Naive B cell (primary cell): ENCODE measurements at regions not wholly inside any gene's neighbourhood (a gene's known extent, or its start where the extent isn't known, plus 50 kb on each side); places are given as distances from the start of the nearest gene placed in this dataset.

Experiments used
- ATAC-seq, 2 donors: fragments of 150-1000 bp; cut with Tn5 transposase; 2 replicates each; pipeline ENCODE4 v1.10.0; 2021; ENCODE audit warnings: low read depth in 2 of 2, mild to moderate bottlenecking in 2 of 2, moderate library complexity in 2 of 2
- DNase-seq: peaks from one replicate; pipeline ENCODE4 v3.0.0; 2022
- H3K27ac Mint-ChIP-seq, 6 donors: one replicate each; pipeline ENCODE4 v1.8.0; 2020 to 2022; ENCODE audit warnings: mild to moderate bottlenecking in 6 of 6, mixed read lengths in 6 of 6, moderate library complexity in 5 of 6, inconsistent platforms in 2 of 6
- H3K27me3 Mint-ChIP-seq, 3 donors: one replicate each; pipeline ENCODE4 v1.8.0; 2021 to 2022; ENCODE audit warnings: mixed read lengths in 3 of 3, mild to moderate bottlenecking in 1 of 3
- H3K36me3 Mint-ChIP-seq, 2 donors: one replicate each; pipeline ENCODE4 v1.8.0; 2020 to 2022; ENCODE audit warnings: mixed read lengths in 2 of 2, inconsistent platforms in 1 of 2, mild to moderate bottlenecking in 1 of 2
- H3K4me1 Mint-ChIP-seq, 3 donors: one replicate each; pipeline ENCODE4 v1.8.0; 2020 to 2022; ENCODE audit warnings: mixed read lengths in 3 of 3, inconsistent platforms in 1 of 3, mild to moderate bottlenecking in 1 of 3, moderate library complexity in 1 of 3
- H3K4me3 Mint-ChIP-seq, 8 donors: one replicate each; pipeline ENCODE4 v1.8.0; 2020 to 2022; ENCODE audit warnings: mild to moderate bottlenecking in 8 of 8, mixed read lengths in 8 of 8, moderate library complexity in 8 of 8, inconsistent platforms in 2 of 8
- H3K9me3 Mint-ChIP-seq, 7 donors: one replicate each; pipeline ENCODE4 v1.8.0; 2020 to 2022; ENCODE audit warnings: mixed read lengths in 7 of 7, mild to moderate bottlenecking in 5 of 7, inconsistent platforms in 2 of 7, moderate library complexity in 1 of 7

- H3K27me3 Mint-ChIP-seq, result peaks cover 0 to 18% (median 8%) of the 10 kb centered on the region in 3 donors
- DNase-seq (no peak), ATAC-seq (no peak)
- H3K27ac Mint-ChIP-seq, result no peak overlapping the region
- no peak overlapping the region for H3K4me3 Mint-ChIP-seq
- H3K9me3 Mint-ChIP-seq, result no peaks in the 10 kb centered on the region
- H3K4me1 Mint-ChIP-seq, result no peaks in the 10 kb centered on the region
- no peaks in the 10 kb centered on the region for H3K36me3 Mint-ChIP-seq
These were observed 220.0 kb upstream of the CITED2 start for GRCh38 chr6:139594333-139594965.

GRCh38 chr6:139593081-139593480 is 218.6 kb upstream of the CITED2 start:
- Mint-ChIP-seq H3K36me3 (no peaks in the 10 kb centered on the region), H3K4me3 (no peak overlapping the region), H3K27ac (no peak overlapping the region), H3K27me3 (peaks cover 7 to 26% (median 14%) of the 10 kb centered on the region in 3 donors), H3K4me1 (no peaks in the 10 kb centered on the region), H3K9me3 (no peaks in the 10 kb centered on the region)
- ATAC-seq (no peak), DNase-seq (no peak)

DNA sequence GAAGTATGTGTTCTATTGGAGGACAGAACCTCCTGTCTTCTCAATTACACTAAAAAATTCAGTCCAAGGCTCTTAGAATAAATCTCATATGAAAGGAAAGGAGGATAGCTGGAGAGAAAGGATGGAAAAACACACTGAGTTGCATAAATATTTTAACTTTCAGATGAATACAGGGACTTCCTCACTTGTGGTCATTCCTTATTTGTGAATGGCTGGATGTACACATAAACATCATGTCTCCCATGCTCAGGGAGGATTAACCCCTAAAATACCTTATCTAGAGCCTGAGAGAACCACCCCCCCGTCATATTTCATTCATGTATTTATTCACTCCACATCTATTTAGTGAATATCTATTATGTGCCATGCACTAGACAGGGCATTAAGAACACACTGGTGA is 217.6 kb upstream of the CITED2 start:
- peak overlapping the region in 1 of 6 donors; percentile 5 for H3K27ac Mint-ChIP-seq
- no peaks in the 10 kb centered on the region for H3K36me3 Mint-ChIP-seq
- H3K9me3 Mint-ChIP-seq, result no peaks in the 10 kb centered on the region
- no peak for DNase-seq
- no peak overlapping the region for H3K4me3 Mint-ChIP-seq
- ATAC-seq, result no peak
- no peaks in the 10 kb centered on the region for H3K4me1 Mint-ChIP-seq
- H3K27me3 Mint-ChIP-seq, result peaks cover 7 to 26% (median 14%) of the 10 kb centered on the region in 3 donors

DNA sequence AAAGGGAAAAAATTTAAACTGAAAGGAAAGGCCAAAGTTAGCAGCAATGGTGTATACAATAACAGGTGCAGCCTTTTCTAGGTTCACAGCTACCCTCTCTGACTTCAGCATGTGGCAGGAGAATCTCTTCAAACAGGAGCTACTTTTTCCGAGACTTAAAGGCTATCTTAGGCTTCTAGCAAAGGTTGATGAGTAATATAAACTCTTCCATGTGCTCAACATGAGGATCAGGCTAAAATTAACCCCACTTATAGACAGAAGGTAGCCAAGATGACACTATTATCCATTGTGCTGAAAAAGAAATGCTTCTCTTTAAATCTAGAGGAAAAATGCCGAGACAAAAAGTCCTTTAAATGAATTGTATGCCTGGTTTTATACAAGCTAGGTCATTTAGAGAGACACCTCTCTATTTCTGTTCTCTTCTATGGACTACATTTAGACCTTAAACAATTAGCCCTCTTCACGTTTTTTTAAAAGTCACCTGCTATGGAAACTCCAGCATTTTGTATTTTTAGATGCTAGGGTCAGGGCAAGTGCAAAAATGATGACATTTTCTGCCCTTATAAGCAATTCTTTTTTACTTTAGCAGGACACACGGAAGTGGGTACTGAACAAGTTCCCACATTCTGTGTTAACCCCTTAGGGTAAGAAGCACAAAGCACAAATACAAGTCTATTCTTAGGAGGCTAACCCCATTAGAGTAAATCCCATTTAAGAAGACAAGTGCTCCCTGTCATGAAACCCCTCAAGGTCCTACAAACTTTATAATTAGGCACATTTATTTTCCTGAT is 216.8 kb upstream of the CITED2 start:
- H3K9me3 Mint-ChIP-seq, result no peaks in the 10 kb centered on the region
- no peak for ATAC-seq
- no peaks in the 10 kb centered on the region for H3K4me1 Mint-ChIP-seq
- no peak for DNase-seq
- H3K27me3 Mint-ChIP-seq, result peaks cover 7 to 26% (median 14%) of the 10 kb centered on the region in 3 donors
- no peak overlapping the region for H3K27ac Mint-ChIP-seq
- H3K36me3 Mint-ChIP-seq, result no peaks in the 10 kb centered on the region
- no peak overlapping the region for H3K4me3 Mint-ChIP-seq

- DNase-seq (no peak), ATAC-seq (no peak)
- Mint-ChIP-seq H3K9me3 (no peaks in the 10 kb centered on the region), H3K4me3 (no peak overlapping the region), H3K36me3 (no peaks in the 10 kb centered on the region), H3K27ac (no peak overlapping the region), H3K27me3 (peaks cover 7 to 26% (median 14%) of the 10 kb centered on the region in 3 donors), H3K4me1 (no peaks in the 10 kb centered on the region)
These were observed 215.8 kb upstream of the CITED2 start for GRCh38 chr6:139590206-139590605.

- H3K9me3 Mint-ChIP-seq, result no peaks in the 10 kb centered on the region
- peak overlapping the region in 1 of 6 donors; percentile 65 for H3K27ac Mint-ChIP-seq
- peaks cover 7 to 26% (median 14%) of the 10 kb centered on the region in 3 donors for H3K27me3 Mint-ChIP-seq
- no peak overlapping the region for H3K4me3 Mint-ChIP-seq
- H3K36me3 Mint-ChIP-seq, result no peaks in the 10 kb centered on the region
- DNase-seq, result no peak
- ATAC-seq, result no peak
- no peaks in the 10 kb centered on the region for H3K4me1 Mint-ChIP-seq
These were observed 214.5 kb upstream of the CITED2 start for GRCh38 chr6:139588734-139589593.

DNA sequence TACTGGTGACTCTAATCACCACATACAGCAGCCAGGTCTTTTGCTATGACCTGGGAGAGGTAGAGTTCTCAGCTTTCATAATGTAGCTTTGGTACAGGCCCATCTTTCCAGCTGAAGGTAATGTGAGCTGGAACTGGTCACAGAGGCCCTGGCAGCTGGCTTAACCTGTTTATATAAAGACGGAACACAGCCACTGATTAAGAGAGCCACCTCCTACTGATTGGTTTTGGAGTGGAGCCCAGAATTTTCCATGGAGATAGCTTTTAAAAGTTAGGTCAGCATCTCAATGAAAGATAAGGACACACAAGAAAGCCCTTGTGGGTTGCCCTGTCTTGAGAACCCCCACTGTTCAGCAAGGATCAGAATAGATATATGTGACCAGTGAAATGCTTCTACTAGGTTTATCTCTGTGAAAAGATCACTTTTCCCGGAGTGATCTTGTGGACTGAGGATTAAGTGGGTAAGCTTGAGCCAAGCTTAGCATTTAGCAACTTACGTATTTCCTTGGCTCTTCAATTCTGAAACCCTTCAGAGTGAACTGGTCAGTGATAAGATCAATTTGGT is 213.7 kb upstream of the CITED2 start:
- Mint-ChIP-seq H3K4me3 (no peak overlapping the region), H3K27me3 (peaks cover 7 to 26% (median 14%) of the 10 kb centered on the region in 3 donors), H3K9me3 (no peaks in the 10 kb centered on the region), H3K36me3 (no peaks in the 10 kb centered on the region), H3K4me1 (no peaks in the 10 kb centered on the region), H3K27ac (no peak overlapping the region)
- DNase-seq (no peak), ATAC-seq (no peak)

- H3K36me3 Mint-ChIP-seq, result no peaks in the 10 kb centered on the region
- ATAC-seq (no peak), DNase-seq (no peak)
- no peaks in the 10 kb centered on the region for H3K9me3 Mint-ChIP-seq
- H3K4me3 Mint-ChIP-seq, result no peak overlapping the region
- H3K27ac Mint-ChIP-seq, result no peak overlapping the region
- no peaks in the 10 kb centered on the region for H3K4me1 Mint-ChIP-seq
- H3K27me3 Mint-ChIP-seq, result peaks cover 7 to 21% (median 13%) of the 10 kb centered on the region in 3 donors
These were observed 213.0 kb upstream of the CITED2 start for GRCh38 chr6:139587469-139587868.

DNA sequence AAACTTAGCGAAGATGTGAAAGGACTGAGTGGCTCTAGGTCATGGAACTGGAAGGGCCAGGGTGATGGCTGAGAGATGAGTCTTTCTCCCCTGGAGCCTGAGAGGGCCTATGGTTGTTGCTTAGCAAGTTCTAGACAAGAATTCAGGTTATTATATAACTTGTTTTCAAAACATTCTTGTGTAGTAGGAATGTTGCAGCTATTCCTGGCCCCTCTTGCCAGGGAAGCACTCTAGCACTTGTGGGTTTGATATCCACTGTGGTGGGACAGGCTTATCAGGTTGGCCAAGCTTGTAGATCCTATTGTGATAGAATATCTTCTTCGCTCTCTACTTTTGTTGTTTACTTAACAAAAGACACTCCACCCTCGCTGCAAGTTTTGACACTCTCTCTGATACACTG is 211.8 kb upstream of the CITED2 start:
- no peak for ATAC-seq
- Mint-ChIP-seq H3K27me3 (peaks cover 7 to 16% (median 10%) of the 10 kb centered on the region in 3 donors), H3K36me3 (no peaks in the 10 kb centered on the region), H3K9me3 (no peaks in the 10 kb centered on the region), H3K4me3 (no peak overlapping the region), H3K4me1 (no peaks in the 10 kb centered on the region), H3K27ac (no peak overlapping the region)
- DNase-seq, result no peak

DNA sequence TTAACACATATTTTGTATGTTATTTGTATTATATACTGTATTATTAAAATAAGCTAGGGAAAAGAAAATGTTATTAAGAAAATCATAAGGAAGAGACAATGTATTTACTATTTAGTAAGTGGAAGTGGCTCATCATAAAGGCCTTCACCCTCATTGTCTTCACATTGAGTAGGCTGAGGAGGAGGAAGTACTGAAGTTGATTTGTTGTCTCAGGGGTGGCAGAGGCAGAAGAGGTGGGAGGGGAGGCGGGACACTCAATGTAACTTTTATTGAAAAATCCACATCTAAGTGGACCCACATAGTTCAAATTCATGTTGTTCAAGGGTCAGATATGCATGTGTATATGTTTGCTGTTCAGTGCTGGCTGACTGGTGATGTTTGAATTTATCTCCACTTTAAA is 210.2 kb upstream of the CITED2 start:
- Mint-ChIP-seq H3K27ac (peak overlapping the region in 1 of 6 donors; percentile 28), H3K4me1 (no peaks in the 10 kb centered on the region), H3K4me3 (no peak overlapping the region), H3K36me3 (no peaks in the 10 kb centered on the region), H3K27me3 (peaks cover 6 to 8% (median 7%) of the 10 kb centered on the region in 3 donors), H3K9me3 (no peaks in the 10 kb centered on the region)
- ATAC-seq, result no peak
- no peak for DNase-seq

- Mint-ChIP-seq H3K27me3 (peaks cover 2 to 3% (median 3%) of the 10 kb centered on the region in 3 donors), H3K36me3 (no peaks in the 10 kb centered on the region), H3K4me3 (no peak overlapping the region), H3K27ac (no peak overlapping the region), H3K4me1 (no peaks in the 10 kb centered on the region), H3K9me3 (no peaks in the 10 kb centered on the region)
- DNase-seq (no peak), ATAC-seq (no peak)
These were observed 209.0 kb upstream of the CITED2 start for GRCh38 chr6:139583420-139583819.

DNA sequence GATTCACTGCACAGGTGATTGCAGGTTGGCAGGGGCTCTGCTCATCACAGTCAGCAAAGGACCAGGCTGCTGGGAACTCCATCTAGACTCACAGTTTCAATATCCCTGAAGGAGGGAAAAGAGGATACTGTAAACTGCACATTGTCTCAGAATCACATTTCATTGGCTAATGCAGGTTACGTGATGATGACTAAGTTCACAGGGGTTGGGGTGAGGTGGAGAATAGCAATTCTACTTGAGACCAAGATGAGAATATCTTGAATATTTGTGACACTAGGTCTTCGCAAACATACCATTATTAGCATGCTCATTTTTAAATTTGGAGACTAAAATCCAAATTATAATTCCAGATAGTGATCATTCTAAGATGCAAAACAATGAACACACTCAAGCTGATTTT is 208.5 kb upstream of the CITED2 start:
- H3K27me3 Mint-ChIP-seq, result no peaks in the 10 kb centered on the region
- H3K4me3 Mint-ChIP-seq, result no peak overlapping the region
- no peaks in the 10 kb centered on the region for H3K36me3 Mint-ChIP-seq
- H3K9me3 Mint-ChIP-seq, result no peaks in the 10 kb centered on the region
- H3K27ac Mint-ChIP-seq, result no peak overlapping the region
- DNase-seq (no peak), ATAC-seq (no peak)
- H3K4me1 Mint-ChIP-seq, result no peaks in the 10 kb centered on the region

DNA sequence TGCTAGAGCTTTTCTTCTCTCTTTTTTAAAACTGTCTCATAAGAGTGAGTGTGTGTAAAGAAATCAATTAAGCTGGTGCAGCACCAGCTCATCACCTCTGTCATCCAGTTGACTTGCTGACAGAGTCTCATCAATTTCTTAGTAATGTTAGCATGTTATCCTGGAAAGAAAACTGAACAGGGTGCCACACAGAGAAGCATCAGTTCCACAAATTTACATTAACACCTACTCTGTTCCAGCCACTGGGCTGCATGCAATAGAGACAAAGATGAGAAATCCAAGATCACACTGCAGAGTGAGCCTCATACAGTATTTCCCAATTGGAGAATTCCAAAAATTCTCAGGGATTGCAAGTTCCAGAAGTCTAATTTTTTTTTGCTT is 207.0 kb upstream of the CITED2 start:
- no peaks in the 10 kb centered on the region for H3K36me3 Mint-ChIP-seq
- no peak for ATAC-seq
- H3K4me1 Mint-ChIP-seq, result no peaks in the 10 kb centered on the region
- DNase-seq, result no peak
- no peaks in the 10 kb centered on the region for H3K27me3 Mint-ChIP-seq
- no peaks in the 10 kb centered on the region for H3K9me3 Mint-ChIP-seq
- H3K4me3 Mint-ChIP-seq, result no peak overlapping the region
- no peak overlapping the region for H3K27ac Mint-ChIP-seq
